AG20443 (cell line): ENCODE measurements at regions not wholly inside any gene's neighbourhood (a gene's known extent, or its start where the extent isn't known, plus 50 kb on each side); places are given as distances from the start of the nearest gene placed in this dataset.
"Not testable (repeated sequence)": the region's sequence is repeated elsewhere in the genome, so short reads cannot be mapped to it uniquely, and the experiment has no call there.

Experiments used
- DNase-seq: peaks from one replicate; pipeline ENCODE4 v3.0.0; 2012; ENCODE audit warnings: low spot score, mixed read lengths

GRCh38 chr4:129998436-129999150 is 902.6 kb downstream of the C4orf33 start:
- no peak for DNase-seq

- DNase-seq, result no peak
Measured at GRCh38 chr4:129999156-129999555, 903.2 kb downstream of the C4orf33 start.

- DNase-seq, result no peak
Measured at GRCh38 chr4:130008461-130008860, 912.5 kb downstream of the C4orf33 start.

DNA sequence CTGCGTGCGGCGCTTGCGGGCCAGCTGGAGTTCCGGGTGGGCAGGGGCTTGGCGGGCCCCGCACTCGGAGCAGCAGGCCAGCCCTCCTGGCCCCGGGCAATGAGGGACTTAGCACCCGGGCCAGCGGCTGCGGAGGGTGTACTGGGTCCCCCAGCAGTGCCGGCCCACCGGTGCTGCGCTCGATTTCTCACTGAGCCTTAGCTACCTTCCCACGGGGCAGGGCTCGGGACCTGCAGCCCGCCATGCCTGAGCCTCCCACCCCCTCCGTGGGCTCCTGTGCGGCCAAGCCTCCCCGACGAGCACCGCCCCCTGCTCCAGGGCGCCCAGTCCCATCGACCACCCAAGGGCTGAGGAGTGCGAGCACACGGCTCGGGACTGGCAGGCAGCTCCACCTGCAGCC is 916.9 kb downstream of the C4orf33 start:
- DNase-seq, result not testable (repeated sequence)

- DNase-seq, result no peak
Measured at GRCh38 chr4:130021706-130022105, 925.8 kb downstream of the C4orf33 start.

DNA sequence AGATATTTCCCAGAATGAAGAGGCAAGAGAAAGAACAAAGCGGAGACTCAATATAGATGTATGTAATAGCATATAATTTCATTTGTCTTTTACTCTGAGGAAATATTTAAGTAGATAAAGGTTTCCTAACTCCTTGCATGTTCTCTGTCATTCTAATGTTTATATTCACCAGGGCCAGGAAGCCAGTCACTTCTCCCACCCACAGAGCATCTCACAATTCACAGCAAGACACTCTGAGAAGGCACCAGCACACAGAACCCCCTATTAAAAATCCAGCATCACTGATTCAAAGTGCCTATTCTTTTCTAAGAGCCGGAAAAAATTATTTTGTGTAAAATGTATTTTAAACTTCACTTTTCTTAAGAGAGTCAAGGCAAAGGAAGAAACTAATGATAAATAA is 927.1 kb downstream of the C4orf33 start:
- no peak for DNase-seq

- no peak for DNase-seq
Measured at GRCh38 chr4:130025701-130026100, 929.7 kb downstream of the C4orf33 start.

DNA sequence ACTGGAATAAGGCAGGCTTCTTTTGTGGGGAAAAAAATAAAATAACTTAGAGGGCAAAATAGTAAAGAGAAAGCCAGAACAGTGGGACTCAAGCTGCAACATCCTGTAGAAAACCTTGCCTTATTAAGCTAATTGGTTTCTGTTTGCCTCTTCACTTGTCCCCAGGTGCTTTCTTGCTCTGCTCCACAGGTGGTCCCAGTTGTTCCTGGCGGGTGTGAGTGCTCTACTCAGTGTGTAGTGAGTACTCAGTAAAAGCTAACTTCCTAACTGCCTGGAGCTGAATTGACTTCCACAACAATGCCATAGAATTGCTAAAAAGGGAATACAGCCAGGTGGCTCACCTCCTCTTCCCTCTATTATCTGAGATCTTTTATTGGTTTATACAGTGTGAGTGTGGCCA is 930.2 kb downstream of the C4orf33 start:
- no peak for DNase-seq

GRCh38 chr4:130027973-130028372 is 932.0 kb downstream of the C4orf33 start:
- no peak for DNase-seq

DNA sequence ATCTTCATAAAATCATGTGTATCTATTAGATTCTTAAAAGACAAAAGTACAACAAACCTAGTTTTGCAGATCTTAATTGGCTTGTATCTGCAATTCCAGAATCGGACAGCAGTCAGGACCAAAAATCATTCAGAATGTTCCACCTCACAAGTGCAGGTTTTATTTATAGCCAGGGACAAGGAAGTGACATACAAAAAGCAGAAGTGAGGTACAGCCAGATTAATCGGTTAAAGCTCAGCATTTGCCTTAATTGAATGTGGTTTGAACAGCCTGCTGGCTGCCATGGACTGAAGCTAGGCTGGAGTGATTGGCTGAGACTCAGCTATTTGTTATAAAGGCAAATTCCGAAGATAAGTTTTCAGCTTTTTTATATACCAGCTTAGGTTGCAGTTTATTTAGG is 932.6 kb downstream of the C4orf33 start:
- DNase-seq, result no peak

DNA sequence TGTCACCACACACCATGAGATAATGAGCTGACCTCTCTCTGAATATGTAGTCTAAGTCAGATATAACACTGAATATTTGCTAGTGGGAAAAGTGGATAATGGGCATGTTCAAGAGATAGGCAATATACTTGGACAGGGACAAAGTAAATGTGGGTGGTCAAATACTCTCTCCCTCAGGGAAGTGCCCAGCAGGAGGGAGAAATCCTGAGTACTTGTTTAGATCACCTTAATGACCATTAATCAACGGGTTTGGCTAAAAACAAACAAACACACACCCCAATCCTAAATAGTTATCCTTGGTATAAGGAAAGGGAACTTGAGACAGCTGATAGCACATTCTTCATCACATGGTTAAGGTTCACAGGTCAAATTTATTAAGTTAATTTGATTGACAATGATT is 933.5 kb downstream of the C4orf33 start:
- DNase-seq, result no peak

GRCh38 chr4:130031858-130032257 is 935.9 kb downstream of the C4orf33 start:
- DNase-seq, result no peak

DNA sequence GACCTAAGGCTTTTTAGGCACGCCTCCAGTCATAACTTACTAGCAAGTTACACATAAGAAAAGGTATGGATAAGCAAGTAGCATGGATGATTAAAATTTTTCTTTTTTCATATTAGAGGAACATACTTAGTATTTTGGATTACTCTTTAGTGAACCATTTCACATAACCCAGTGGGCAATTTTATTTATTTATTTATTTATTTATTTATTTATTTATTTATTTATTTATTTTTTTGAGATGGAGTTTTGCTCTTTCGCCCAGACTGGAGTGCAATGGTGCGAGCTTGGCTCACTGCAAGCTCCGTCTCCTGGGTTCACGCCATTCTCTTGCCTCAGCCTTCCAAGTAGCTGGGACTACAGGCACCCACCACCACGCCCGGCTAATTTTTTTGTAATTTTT is 937.7 kb downstream of the C4orf33 start:
- DNase-seq, result not testable (repeated sequence)

DNA sequence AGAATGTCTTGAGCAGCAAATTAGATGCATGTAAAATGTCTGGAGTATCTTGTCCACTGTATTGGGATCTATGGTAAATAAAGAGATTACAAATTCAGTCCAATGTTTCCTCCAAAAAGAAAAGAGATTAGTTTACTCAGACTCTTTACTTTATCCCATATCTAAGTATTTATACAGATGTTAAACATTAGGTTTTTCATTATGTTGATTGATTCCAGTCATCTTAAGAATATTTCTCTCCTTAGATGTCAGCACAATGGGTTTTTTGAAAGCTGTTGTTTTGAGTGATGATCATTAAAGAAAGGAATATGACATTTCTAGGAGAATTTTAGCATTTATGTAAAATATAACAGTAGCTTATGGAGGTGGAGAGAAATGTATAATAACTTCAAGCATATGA is 938.9 kb downstream of the C4orf33 start:
- no peak for DNase-seq

GRCh38 chr4:130035391-130035790 is 939.4 kb downstream of the C4orf33 start:
- no peak for DNase-seq

- DNase-seq, result not testable (repeated sequence)
Measured at GRCh38 chr4:130037866-130038265, 941.9 kb downstream of the C4orf33 start.

DNA sequence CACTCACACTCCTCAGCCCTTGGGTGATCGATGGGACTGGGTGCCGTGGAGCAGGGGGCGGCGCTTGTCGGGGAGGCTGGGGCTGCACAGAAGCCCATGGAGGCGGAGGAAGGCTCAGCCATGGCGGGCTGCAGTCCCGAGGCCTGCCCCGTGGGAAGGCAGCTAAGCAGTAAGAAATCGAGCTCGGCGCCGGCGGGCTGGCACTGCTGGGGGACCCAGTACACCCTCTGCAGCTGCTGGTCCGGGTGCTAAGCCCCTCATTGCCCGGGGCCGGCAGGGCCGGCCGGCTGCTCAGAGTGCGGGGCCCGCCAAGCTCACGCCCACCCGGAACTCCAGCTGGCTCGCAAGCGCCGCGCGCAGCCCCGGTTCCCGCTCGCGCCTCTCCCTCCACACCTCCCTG is 942.6 kb downstream of the C4orf33 start:
- not testable (repeated sequence) for DNase-seq

DNA sequence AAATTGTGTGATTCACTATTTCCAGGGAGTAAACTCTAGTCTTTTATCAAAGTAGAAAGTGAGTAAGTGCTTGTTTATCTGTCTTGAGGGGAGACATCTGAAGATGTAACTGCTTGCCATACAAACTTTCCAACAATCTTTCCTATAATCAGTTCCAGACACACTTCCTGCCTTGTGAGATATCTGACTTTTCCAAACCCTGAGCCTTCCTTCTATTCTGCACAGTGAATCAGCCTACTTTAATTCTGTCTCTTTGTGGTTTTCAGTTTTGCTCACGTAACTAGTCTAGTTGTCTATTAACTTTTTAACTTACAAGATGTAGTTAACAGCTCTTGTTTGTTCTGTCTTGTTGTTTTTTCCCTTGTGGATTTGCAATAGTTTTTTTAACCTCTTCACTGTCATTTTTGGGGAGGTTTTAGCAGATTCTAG is 947.8 kb downstream of the C4orf33 start:
- no peak for DNase-seq

DNA sequence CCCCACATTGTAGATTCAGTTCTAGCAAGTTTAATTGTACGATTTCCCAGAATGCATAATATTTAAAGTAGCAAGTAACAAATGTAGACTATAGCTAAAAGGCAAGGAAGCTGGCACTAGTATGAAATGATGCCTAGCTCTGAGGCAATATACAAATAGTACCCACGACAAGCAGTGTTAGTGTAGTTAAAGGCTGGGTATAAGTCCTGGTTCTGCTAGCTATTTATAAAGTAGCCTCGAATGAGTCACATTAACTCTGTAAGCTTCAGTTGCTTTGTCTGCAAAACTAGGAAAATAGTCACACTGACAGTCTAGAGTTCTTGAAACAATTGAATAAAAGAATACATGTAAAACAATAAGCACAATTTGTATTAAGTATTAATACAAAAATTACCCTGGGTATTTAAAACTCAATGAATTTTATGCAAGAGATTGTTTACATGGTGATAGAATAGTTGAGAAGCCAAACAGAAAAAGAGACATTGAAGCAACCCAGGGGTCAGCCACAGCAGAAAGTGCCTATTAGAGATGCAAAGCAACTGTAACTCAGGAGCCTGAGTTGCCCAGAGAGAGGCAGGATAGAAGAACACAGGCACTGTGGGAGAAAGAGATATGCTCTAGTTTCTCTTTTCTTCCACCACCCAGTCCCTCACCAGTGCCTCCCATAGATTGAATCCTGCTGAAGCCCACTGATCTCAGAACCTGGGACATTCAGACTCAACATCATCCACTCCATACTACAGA is 949.0 kb downstream of the C4orf33 start:
- no peak for DNase-seq

DNA sequence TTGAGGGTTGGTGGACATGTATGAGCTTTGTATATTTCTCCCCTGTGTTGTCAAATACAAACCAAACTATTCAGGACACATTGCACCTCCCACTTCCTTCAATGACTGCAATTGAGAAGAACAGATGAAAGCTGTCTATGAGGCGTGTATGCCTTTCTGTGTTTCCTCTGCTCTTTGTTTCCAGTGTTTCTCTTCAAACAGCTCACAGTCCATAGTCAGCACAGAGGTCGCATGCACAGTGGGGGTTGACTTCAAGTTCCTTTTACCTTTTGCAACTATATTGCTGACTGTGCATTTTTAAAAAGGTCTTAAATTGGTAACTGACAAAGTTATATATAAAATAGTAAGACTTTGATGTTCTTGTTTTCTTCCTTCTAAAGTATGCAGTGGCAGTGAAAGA is 957.8 kb downstream of the C4orf33 start:
- no peak for DNase-seq

DNA sequence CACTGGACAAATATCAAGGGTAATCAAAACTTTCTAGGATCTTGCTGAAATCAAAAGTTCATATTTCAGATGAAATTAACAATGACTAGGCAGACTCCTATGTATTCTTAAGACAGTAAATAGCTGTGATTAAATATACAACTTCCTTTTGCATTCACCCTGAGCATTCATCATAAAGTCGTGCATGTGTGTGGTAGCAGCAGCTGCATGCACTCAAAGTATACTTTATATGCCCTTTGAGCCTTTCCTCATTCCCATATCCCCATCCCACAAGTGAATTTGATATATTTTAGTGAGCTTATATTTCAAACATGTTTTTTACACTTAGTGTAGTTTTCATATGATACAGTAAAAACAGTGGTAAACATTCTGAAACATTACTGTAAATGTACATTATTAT is 959.0 kb downstream of the C4orf33 start:
- DNase-seq, result no peak

DNA sequence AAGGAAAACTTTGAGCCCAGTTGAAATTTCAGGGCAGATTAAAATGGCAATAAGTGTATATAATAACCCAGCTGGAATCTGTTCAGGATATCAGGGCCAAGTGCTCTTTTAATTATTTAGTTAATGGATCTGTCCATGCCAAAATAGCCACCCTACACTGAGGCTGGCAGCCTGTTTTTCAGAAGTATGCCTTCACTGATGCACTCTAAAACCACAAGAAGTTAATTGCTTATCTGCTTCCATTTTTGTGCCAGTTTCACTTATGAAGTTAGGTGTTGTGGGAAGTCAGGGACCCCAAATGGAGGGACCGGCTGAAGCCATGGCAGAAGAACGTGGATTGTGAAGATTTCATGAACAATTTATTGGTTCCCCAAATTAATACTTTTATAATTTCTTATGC is 960.3 kb downstream of the C4orf33 start:
- no peak for DNase-seq

GRCh38 chr4:130064471-130064870 is 968.5 kb downstream of the C4orf33 start:
- no peak for DNase-seq

- no peak for DNase-seq
Measured at GRCh38 chr4:130067419-130067818, 971.5 kb downstream of the C4orf33 start.
